Mucosa of rectum (tissue), 2 donors: ENCODE measurements at regions not wholly inside any gene's neighbourhood (a gene's known extent, or its start where the extent isn't known, plus 50 kb on each side); places are given as distances from the start of the nearest gene placed in this dataset.

ENCODE experiments used
- H3K27ac ChIP-seq, 2 donors: one replicate each; pipeline ENCODE4 v1.7.0; 2013; ENCODE audit warnings: inconsistent platforms in 2 of 2, low read depth in 2 of 2, low read length in 2 of 2
- H3K27me3 ChIP-seq, 2 donors: one replicate each; pipeline ENCODE4 v1.7.0; 2013; ENCODE audit warnings: low read length in 2 of 2; ENCODE audit not compliant: control insufficient read depth in 2 of 2, insufficient read depth in 2 of 2
- H3K36me3 ChIP-seq, 2 donors: one replicate each; pipeline ENCODE4 v1.7.0; 2013; ENCODE audit warnings: low read length in 2 of 2; ENCODE audit not compliant: control insufficient read depth in 2 of 2, insufficient read depth in 2 of 2
- H3K4me1 ChIP-seq, 2 donors: one replicate each; pipeline ENCODE4 v1.7.0; 2013; ENCODE audit warnings: low read length in 2 of 2, mild to moderate bottlenecking in 1 of 2; ENCODE audit not compliant: control insufficient read depth in 2 of 2, insufficient read depth in 2 of 2
- H3K4me3 ChIP-seq, 2 donors: one replicate each; pipeline ENCODE4 v1.7.0; 2013; ENCODE audit warnings: low read length in 2 of 2
- H3K9ac ChIP-seq, 2 donors: one replicate each; pipeline ENCODE4 v1.7.0; 2013; ENCODE audit warnings: low read length in 2 of 2, low read depth in 1 of 2, mild to moderate bottlenecking in 1 of 2
- H3K9me3 ChIP-seq, 2 donors: one replicate each; pipeline ENCODE4 v1.7.0; 2013; ENCODE audit warnings: low read length in 2 of 2; ENCODE audit not compliant: control insufficient read depth in 2 of 2
- donor health status: healthy.
- donor health status: Normal muscosa, but diverticular disease.

DNA sequence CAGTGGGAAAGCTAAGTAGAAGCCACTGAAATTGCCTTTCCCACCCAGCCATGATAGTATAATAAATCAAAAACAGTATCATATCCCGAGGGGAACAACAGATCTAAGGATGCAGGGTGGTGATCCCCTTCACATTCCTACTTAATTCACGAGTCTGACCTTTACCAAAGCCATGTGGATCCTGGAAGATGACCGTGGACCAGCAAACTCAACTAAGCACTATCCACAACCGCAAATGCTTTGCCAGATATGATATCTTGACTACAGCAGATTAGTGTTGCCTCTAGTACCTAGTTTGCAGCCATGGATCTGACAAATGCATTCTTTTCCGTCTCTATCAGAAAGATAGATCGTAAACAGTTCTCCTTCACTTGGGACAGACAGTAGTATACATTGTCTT is 67.3 kb upstream of the IL6 start:
- Histone ChIP-seq H3K27me3 (no peaks in the 10 kb centered on the region), H3K27ac (no peak overlapping the region), H3K4me1 (no peaks in the 10 kb centered on the region), H3K9me3 (no peaks in the 10 kb centered on the region), H3K36me3 (no peaks in the 10 kb centered on the region), H3K4me3 (no peak overlapping the region), H3K9ac (no peak overlapping the region)

DNA sequence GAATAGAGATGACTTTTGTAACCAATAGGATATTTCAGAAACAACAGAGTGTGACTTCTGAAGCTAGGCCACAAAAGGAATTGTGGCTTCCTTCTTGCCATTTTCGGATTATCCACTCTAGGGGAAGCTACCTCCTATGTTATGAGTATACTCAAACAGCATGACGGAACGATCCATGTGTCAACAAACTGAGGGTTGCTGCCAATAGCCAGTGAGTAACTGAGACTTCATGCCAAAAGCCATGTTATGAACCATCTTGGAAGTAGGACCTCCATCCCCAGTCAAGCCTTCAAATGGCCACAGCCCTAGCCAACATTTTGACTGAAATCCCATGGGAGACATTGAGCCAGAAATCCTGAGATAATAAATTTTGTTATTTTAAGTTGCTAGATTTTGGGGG is 69.0 kb upstream of the IL6 start:
- H3K27ac ChIP-seq: no peak overlapping the region
- no peaks in the 10 kb centered on the region for H3K27me3 ChIP-seq
- no peak overlapping the region for H3K9ac ChIP-seq
- no peaks in the 10 kb centered on the region for H3K9me3 ChIP-seq
- H3K4me3 ChIP-seq: no peak overlapping the region
- H3K4me1 ChIP-seq: no peaks in the 10 kb centered on the region
- no peaks in the 10 kb centered on the region for H3K36me3 ChIP-seq

DNA sequence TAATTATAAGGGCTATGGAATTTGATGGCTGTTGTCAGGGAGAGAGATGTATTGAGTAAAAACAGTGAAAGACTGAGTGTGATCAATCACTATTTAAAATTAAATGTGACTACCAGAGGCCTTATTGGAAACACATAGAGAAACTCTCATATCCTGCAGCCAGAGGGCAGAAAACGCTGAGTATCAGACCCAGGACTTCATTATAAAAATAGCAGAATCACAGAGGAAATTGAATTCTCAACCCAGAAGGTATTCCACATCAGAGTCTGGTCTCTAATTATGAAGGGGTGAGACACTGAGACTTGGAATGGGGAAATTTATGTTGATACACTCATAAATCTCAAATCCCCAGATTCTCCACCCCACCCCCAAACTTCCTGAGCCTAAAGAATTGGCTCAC is 69.5 kb upstream of the IL6 start:
- Histone ChIP-seq H3K4me3 (no peak overlapping the region), H3K9ac (no peak overlapping the region), H3K9me3 (no peaks in the 10 kb centered on the region), H3K36me3 (no peaks in the 10 kb centered on the region), H3K4me1 (no peaks in the 10 kb centered on the region), H3K27me3 (no peaks in the 10 kb centered on the region), H3K27ac (no peak overlapping the region)

DNA sequence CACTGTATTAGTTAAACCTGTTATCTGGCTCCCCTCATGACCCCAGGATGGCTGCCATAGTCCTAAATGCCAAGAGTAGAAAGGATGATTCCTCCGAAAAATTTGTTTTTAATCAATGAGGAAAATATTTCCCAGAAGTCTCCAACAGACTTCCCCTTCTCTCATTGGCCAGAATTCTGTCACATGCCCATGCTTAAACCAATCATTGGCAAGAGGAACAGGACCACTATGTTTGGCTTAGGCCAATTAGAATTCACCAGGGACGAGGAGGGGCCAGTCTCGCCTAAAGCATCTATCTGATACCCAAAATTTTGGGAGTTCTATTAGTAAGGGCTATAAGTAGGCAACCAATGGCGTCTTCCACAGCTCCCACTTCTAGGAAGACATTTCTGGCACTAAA is 71.2 kb upstream of the IL6 start:
- H3K9ac ChIP-seq: no peak overlapping the region
- H3K9me3 ChIP-seq: no peaks in the 10 kb centered on the region
- no peak overlapping the region for H3K27ac ChIP-seq
- H3K4me1 ChIP-seq: no peaks in the 10 kb centered on the region
- H3K4me3 ChIP-seq: no peak overlapping the region
- H3K27me3 ChIP-seq: no peaks in the 10 kb centered on the region
- no peaks in the 10 kb centered on the region for H3K36me3 ChIP-seq

DNA sequence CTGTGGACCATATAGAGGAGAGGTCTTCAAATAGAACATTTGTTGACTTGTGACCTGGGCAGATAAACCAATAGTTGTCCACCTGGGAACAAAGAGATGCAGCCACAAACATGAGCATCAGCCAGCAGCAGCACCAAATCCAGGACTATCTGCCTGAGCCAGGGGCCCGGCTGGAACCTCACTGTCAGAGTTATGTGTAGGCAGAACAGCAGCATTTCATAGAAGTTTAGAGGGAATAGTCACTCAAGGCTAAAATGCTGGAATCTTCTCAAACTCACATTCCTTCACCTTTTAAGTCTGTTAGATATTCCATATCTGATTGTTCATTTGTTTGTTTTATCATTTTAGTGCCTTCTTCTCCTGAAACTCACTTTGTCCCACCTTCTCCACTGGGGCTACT is 72.2 kb upstream of the IL6 start:
- Histone ChIP-seq H3K27ac (no peak overlapping the region), H3K9me3 (no peaks in the 10 kb centered on the region), H3K4me1 (no peaks in the 10 kb centered on the region), H3K36me3 (no peaks in the 10 kb centered on the region), H3K9ac (no peak overlapping the region), H3K4me3 (no peak overlapping the region), H3K27me3 (no peaks in the 10 kb centered on the region)

DNA sequence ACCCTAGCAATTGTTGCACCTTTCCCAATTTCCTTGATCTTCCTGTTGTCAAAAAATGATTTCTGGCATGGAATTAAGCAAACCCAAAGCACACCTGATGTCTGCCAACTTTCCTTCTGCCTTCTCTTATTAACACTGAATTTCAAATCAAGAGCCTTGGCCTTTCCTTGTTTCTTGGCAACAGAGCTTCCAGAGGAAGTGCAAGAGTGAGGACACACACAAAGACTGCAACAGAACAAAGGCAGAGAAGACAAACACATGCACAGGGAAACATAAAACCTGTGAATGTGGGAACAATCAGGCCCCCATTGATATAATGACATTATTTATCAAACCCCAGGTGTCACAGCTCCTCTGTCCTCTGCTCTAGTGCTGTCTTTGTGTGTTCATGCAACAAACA is 73.0 kb upstream of the IL6 start:
- H3K4me3 ChIP-seq: no peak overlapping the region
- no peaks in the 10 kb centered on the region for H3K4me1 ChIP-seq
- H3K27me3 ChIP-seq: no peaks in the 10 kb centered on the region
- H3K36me3 ChIP-seq: no peaks in the 10 kb centered on the region
- no peaks in the 10 kb centered on the region for H3K9me3 ChIP-seq
- no peak overlapping the region for H3K9ac ChIP-seq
- H3K27ac ChIP-seq: no peak overlapping the region

DNA sequence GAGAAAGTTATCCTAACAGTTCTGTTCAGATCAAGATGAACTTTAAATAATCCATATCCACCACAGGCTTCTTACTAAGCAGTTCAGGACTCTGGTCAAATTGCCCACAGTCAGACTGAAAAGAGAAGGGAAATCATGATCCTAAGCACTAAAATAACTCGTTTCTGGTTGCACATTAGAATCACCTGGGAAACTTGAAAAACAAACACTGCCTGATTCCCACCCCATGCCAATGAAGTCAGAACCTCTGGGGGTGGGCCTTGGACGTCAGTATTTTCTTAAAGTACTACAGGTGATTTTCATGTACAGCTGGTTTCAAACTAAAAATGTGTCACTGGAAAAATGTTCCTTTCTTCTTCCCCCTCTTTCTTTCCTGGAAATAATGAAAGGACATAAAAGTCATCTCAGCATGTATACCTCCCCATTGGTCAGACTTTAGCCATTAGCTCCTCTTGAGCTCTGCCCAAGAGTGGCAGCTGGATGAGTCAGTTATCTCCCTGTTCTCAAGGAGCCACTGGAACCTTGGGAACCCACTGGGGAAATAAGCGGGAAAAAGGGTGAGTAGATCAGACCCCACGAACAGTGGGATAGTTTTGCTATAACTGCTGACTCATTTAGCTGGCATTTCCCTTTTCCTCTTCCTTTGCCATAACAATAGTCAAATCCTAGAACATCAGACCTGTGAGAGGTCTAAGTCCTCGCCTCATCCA is 75.3 kb upstream of the IL6 start:
- no peak overlapping the region for H3K4me3 ChIP-seq
- H3K9ac ChIP-seq: no peak overlapping the region
- no peaks in the 10 kb centered on the region for H3K27me3 ChIP-seq
- no peaks in the 10 kb centered on the region for H3K9me3 ChIP-seq
- H3K27ac ChIP-seq: no peak overlapping the region
- no peaks in the 10 kb centered on the region for H3K36me3 ChIP-seq
- no peaks in the 10 kb centered on the region for H3K4me1 ChIP-seq

DNA sequence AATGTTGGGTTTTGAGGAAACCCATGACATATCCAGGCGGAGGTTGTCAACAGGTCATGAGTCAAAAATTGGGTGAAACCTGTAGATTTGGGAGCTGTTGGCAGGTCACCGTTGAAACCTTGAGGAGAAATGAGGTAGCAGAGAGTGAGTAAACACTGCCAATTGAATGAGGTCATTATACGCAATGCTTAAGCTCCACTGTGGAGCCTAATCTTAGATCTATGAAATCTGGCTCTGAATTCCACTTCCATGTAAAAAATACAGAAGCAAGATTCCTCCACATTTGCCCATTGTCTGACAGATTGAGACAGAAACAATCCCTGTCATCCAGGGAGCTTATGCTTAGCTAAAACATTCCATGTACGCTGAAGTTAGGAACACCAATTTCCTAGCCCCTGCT is 76.0 kb upstream of the IL6 start:
- no peak overlapping the region for H3K9ac ChIP-seq
- H3K27ac ChIP-seq: no peak overlapping the region
- no peaks in the 10 kb centered on the region for H3K4me1 ChIP-seq
- no peak overlapping the region for H3K4me3 ChIP-seq
- H3K9me3 ChIP-seq: peaks cover 0 to 3% of the 10 kb centered on the region in 2 donors
- H3K36me3 ChIP-seq: no peaks in the 10 kb centered on the region
- H3K27me3 ChIP-seq: no peaks in the 10 kb centered on the region

DNA sequence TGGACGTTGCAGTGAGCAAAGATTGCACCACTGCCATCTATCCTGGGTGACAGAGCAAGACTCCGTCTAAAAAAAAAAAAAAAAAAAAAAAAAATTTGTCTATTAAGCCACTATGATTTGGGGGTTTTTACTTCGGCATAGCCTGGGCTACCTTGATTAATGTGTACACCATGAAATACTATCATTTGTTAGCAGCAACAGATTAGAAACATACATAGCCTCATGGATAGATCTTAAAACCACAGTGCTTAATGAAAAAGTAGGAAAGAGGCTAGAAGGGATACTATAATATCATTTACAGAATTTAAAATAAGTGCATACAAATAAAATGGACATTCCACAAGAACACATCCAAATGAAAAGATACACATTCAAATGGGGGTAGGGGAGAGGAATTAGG is 77.3 kb upstream of the IL6 start:
- no peak overlapping the region for H3K27ac ChIP-seq
- H3K4me3 ChIP-seq: no peak overlapping the region
- H3K36me3 ChIP-seq: no peaks in the 10 kb centered on the region
- no peaks in the 10 kb centered on the region for H3K27me3 ChIP-seq
- H3K9ac ChIP-seq: no peak overlapping the region
- peaks cover 0 to 3% of the 10 kb centered on the region in 2 donors for H3K9me3 ChIP-seq
- H3K4me1 ChIP-seq: no peaks in the 10 kb centered on the region

DNA sequence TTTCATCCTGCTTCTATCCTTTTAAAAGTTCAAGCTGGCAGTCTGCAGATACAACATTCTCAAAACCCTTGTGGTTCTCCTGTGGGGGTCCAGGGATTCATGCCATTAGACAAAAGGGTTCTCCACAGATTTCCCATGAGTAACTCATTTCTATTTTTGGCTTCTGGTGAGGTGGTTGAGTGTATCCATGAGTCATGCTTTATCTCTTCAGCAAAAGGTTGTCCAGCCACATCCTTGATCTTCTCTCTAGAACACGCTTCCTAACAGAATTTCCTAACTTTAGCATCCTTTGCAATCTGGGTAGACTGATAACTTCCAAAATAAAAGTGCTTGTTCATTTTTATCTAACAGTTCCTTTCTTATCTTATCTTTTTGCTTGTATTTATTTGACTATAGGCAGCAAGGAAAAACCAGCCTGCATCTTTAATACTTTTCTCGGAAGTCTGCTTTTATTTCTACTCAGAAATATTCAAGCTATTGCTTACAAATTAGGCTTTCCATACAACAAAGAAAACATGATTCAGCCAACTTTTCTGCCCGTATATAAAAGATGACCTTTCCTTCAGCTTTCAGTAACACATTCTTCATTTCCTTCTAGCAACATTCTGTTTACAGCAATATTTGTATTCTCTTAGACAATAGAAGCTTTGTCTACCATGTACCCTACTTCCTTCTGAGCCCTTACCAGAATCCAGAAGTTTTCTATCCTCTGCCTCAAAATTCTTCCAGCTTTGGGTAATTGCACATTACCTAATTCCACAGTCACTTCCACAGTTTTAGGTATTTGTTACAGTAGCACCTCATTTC is 79.3 kb upstream of the IL6 start:
- H3K27me3 ChIP-seq: no peaks in the 10 kb centered on the region
- no peak overlapping the region for H3K4me3 ChIP-seq
- H3K27ac ChIP-seq: no peak overlapping the region
- no peaks in the 10 kb centered on the region for H3K36me3 ChIP-seq
- no peaks in the 10 kb centered on the region for H3K4me1 ChIP-seq
- H3K9ac ChIP-seq: no peak overlapping the region
- H3K9me3 ChIP-seq: peaks cover 0 to 3% of the 10 kb centered on the region in 2 donors
